ENCODE measurements at regions not wholly inside any gene's neighbourhood (a gene's known extent, or its start where the extent isn't known, plus 50 kb on each side); places are given as distances from the start of the nearest gene placed in this dataset.
A peak's percentile ranks its signal among the peaks of the same experiment; 100 is the strongest.

DNA sequence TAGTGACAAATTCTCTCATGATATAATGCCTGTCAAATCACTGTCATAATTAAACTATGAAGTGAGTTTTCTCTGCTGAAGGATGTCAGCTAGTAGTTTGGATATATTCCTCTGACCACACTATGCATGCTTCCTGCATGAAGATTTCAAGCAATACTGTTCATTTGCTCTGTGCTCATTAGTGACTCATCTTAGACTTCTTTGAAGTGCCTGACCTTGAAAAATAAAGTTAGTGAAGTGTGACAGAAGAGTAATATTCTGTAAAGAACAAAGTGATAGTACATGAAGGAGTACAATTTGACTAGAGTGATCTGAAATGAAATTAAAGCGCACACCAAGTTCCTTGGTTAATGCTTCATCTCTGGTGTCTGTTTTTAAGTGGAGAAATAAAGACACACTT lies 629.5 kb upstream of the ANO3 start:
- no peak overlapping the region for H3K4me3 ChIP-seq (ENCODE audit: low read depth, low read length)
- TF ChIP-seq, protein P1, sequence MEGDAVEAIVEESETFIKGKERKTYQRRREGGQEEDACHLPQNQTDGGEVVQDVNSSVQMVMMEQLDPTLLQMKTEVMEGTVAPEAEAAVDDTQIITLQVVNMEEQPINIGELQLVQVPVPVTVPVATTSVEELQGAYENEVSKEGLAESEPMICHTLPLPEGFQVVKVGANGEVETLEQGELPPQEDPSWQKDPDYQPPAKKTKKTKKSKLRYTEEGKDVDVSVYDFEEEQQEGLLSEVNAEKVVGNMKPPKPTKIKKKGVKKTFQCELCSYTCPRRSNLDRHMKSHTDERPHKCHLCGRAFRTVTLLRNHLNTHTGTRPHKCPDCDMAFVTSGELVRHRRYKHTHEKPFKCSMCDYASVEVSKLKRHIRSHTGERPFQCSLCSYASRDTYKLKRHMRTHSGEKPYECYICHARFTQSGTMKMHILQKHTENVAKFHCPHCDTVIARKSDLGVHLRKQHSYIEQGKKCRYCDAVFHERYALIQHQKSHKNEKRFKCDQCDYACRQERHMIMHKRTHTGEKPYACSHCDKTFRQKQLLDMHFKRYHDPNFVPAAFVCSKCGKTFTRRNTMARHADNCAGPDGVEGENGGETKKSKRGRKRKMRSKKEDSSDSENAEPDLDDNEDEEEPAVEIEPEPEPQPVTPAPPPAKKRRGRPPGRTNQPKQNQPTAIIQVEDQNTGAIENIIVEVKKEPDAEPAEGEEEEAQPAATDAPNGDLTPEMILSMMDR (IDR thresholded peaks at IDR 0.05; ENCODE audit: borderline replicate concordance, insufficient read depth, low read depth, low read length), result no peak

DNA sequence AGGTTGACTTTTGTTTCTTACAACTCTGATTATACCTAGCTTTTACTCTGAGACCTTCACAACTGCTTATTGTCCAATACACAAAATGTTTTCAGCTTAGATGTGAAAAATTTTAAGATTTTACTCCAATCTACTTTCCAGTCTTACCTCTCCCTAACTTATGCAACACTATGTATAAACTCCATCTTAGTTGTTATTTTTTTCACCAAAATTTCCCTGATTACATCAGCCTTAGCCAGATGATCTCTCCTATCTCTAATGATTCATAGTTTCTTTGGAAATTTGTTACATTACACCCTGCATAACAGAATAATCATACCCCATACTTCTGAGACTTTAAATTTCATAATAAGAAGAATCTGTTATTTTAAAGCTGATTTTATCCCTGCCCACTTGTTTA lies 621.0 kb upstream of the ANO3 start:
- no peak overlapping the region for H3K4me3 ChIP-seq (ENCODE audit: low read depth, low read length)
- TF ChIP-seq, protein P1 (IDR thresholded peaks at IDR 0.05; ENCODE audit: borderline replicate concordance, insufficient read depth, low read depth, low read length), result no peak

DNA sequence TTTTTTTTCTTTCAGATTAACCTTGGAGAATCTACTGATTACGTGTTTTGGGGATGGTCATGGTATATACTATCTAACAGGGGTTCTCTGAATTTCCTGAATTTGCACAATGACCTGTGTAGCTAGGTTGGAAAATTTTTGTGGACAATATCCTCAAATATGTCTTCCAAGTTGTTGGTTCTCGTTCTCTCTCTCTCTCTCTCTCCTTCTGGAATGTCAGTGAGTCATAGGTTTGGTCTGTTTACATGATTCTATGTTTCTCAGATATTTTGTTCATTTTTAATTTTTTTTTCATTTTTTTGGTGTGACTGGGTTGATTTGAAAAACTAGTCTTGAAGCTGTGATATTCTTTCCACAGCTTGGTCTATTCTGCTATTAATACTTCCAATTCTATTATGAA lies 604.0 kb upstream of the ANO3 start:
- H3K4me3 ChIP-seq (ENCODE audit: low read depth, low read length), result no peak overlapping the region
- TF ChIP-seq, protein P1 (IDR thresholded peaks at IDR 0.05; ENCODE audit: borderline replicate concordance, insufficient read depth, low read depth, low read length), result no peak

DNA sequence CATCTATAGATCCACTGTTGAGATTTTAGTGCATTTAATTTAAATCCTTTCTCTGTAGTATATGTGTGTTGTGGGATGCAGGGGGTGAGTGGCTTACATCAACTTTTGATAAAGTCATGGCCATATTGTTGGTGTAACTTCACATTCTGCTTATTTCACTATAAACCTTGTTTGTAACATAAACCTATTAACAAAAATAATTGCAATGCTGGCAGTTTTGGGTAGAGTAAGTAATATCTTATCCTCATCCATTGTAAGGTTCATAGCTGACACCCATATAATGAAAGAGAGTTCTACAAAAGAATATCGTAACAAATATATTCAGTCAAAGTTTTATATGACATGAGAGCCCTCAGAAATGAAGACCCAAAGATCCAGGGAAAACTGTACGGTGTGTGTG lies 601.7 kb upstream of the ANO3 start:
- TF ChIP-seq, protein P1 (IDR thresholded peaks at IDR 0.05; ENCODE audit: borderline replicate concordance, insufficient read depth, low read depth, low read length), result no peak
- no peak overlapping the region for H3K4me3 ChIP-seq (ENCODE audit: low read depth, low read length)

DNA sequence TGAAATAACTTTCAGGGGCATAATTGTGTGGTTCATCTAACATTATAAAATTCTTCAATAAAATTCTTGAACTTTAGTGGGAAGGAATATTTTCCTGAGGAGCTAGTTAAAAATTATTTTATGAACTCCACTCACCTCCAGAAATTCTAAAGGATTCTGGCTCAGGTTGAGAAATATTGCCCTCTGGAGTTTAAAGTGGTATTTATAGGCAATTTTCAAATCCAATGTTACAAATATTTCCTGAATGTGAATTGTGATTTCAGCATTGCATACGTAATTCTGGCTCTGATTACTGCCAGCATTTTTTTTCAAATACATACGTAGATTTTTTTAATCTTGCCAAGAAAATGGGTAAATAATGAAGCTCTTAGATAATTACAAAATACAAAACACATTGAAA lies 598.2 kb upstream of the ANO3 start:
- H3K4me3 ChIP-seq (ENCODE audit: low read depth, low read length), result no peak overlapping the region
- TF ChIP-seq, protein P1 (IDR thresholded peaks at IDR 0.05; ENCODE audit: borderline replicate concordance, insufficient read depth, low read depth, low read length), result no peak

DNA sequence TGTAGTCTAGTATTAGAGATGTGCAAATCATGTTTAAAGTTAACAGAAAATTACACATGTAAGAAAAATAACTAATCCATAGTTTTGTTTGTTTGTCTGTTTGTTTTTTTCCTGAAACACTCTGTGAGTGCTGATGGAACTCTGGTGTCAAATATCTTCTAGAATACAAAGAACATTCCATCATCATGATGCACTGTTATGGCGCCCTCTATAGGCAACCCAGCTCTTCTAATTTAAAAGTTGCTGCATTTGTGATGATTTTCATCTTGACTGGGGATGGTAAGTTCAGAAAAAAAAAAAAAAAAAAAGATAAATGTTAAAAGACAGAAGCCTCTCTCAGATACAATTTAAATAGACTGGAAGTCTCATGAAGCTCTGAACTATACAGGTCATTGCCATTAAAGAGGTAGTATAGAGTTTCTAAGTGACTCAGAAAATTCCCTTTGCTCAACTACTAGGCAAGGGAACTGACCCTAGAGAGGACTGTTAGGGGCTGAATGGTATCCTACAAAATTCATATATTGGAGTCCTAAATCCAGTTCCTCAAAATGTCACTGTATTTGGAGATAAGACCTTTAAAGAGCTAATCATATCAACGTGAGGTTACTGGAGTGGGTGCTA lies 597.2 kb upstream of the ANO3 start:
- no peak overlapping the region for H3K4me3 ChIP-seq (ENCODE audit: low read depth, low read length)
- TF ChIP-seq, protein P1 (IDR thresholded peaks at IDR 0.05; ENCODE audit: borderline replicate concordance, insufficient read depth, low read depth, low read length), result 0 out of 2 replicates have a peak, but pooled peaks have one; percentile 2

DNA sequence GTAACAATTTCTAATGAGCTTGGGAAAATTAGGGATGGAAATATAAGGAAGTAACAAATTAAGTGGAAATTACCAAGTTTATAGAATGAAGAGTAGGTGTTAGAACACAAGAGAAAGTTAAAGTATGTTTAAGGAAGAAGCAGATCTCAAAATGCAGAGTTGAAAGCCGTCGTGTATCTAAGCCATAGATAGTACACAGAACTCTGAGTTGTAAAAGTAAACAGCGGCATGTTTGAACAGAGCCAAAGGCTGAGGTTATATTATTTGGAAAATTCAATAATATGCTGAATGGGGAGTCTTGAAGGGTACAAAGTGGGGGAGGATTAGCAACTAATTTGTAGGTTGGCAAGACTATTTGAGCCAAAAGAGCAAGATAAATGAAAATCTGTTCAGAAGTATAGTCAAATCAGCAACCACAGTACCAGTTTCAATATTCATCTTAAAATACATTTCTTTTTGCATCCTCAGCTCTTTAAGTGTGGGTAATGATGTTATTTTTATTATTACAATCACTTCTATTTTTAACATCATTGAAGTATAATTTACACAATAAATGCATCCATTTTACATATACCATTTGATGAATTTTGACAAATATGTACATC lies 594.8 kb upstream of the ANO3 start:
- TF ChIP-seq, protein P1 (IDR thresholded peaks at IDR 0.05; ENCODE audit: borderline replicate concordance, insufficient read depth, low read depth, low read length), result no peak
- no peak overlapping the region for H3K4me3 ChIP-seq (ENCODE audit: low read depth, low read length)
